A673 (cell line): ENCODE measurements at regions not wholly inside any gene's neighbourhood (a gene's known extent, or its start where the extent isn't known, plus 50 kb on each side); places are given as distances from the start of the nearest gene placed in this dataset.

Experiments used
- EZH2 ChIP-seq: fragments of 200-600 bp; sonication (generic); IDR thresholded peaks from 2 replicates; pipeline ENCODE4 v1.6.1; 2017; ENCODE audit warnings: borderline replicate concordance, low read depth, mild to moderate bottlenecking, mixed read lengths, antibody characterized with exemption, low read length; ENCODE audit not compliant: poor library complexity, severe bottlenecking
- TF ChIP-seq, protein P1 (sequence below): fragments of 300-800, 200-600 bp; sonication (generic); conservative IDR thresholded peaks from 2 replicates; pipeline ENCODE4 v1.5.1; 2017; ENCODE audit warnings: low read depth, mild to moderate bottlenecking, antibody characterized with exemption, low read length, moderate library complexity, mixed read lengths

DNA sequence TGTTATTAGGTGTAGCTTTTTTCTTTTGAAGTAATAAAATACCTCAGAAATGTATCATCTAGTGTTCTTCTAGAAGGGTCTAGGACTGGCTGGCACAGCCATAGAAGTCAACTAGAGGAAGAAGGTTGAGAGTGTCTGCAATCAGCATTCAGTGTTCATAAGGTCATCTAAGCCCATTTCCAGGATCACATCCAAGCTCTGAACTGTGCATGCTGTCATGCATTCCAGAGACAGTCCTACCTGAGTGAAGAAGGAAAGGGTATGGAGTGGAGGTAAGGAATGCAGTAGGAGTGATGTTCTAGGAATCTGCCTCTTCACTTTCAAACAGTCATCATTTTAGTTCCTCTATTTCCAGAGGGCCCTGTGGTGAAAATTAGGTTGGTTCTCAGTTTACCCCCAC lies 789.7 kb downstream of the GATA3 start:
- TF ChIP-seq, protein P1, sequence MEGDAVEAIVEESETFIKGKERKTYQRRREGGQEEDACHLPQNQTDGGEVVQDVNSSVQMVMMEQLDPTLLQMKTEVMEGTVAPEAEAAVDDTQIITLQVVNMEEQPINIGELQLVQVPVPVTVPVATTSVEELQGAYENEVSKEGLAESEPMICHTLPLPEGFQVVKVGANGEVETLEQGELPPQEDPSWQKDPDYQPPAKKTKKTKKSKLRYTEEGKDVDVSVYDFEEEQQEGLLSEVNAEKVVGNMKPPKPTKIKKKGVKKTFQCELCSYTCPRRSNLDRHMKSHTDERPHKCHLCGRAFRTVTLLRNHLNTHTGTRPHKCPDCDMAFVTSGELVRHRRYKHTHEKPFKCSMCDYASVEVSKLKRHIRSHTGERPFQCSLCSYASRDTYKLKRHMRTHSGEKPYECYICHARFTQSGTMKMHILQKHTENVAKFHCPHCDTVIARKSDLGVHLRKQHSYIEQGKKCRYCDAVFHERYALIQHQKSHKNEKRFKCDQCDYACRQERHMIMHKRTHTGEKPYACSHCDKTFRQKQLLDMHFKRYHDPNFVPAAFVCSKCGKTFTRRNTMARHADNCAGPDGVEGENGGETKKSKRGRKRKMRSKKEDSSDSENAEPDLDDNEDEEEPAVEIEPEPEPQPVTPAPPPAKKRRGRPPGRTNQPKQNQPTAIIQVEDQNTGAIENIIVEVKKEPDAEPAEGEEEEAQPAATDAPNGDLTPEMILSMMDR = no peak
- no peak for TF ChIP-seq EZH2
